Activated CD8-positive, alpha-beta T cell treated with anti-CD3 and anti-CD28 coated beads for 36 hours (primary cell): ENCODE measurements at regions not wholly inside any gene's neighbourhood (a gene's known extent, or its start where the extent isn't known, plus 50 kb on each side); places are given as distances from the start of the nearest gene placed in this dataset.

Experiments
- ATAC-seq: fragments of 200-7000 bp; cut with Tn5 transposase; one replicate; pipeline ENCODE4 v1.10.0; 2021; ENCODE audit warnings: mild to moderate bottlenecking, moderate library complexity
- CTCF ChIA-PET: fragments of 350-600 bp; sonication (Branson Sonifier 250); formaldehyde crosslinking; loops from one replicate; lab custom pipeline; 2021; ENCODE audit warnings: antibody characterized with exemption; lab: Charles Lee
- POLR2A ChIA-PET: fragments of 350-600 bp; sonication (Branson Sonifier 250); formaldehyde crosslinking; loops from one replicate; lab custom pipeline; 2021; ENCODE audit warnings: antibody characterized with exemption; lab: Charles Lee
- DNase-seq: peaks from one replicate; pipeline ENCODE4 v3.0.0-alpha.2; 2020
- H3K27ac Mint-ChIP-seq: one replicate; pipeline ENCODE4 v1.8.0; 2021; ENCODE audit warnings: mild to moderate bottlenecking, mixed read lengths
- H3K27me3 Mint-ChIP-seq: one replicate; pipeline ENCODE4 v1.8.0; 2021; ENCODE audit warnings: mixed read lengths
- H3K36me3 Mint-ChIP-seq: one replicate; pipeline ENCODE4 v1.8.0; 2021; ENCODE audit warnings: low read depth, mixed read lengths
- H3K4me1 Mint-ChIP-seq: one replicate; pipeline ENCODE4 v1.8.0; 2021; ENCODE audit warnings: low read depth, mixed read lengths
- H3K4me3 Mint-ChIP-seq: one replicate; pipeline ENCODE4 v1.8.0; 2021; ENCODE audit warnings: mild to moderate bottlenecking, moderate library complexity, mixed read lengths
- H3K9me3 Mint-ChIP-seq: one replicate; pipeline ENCODE4 v1.8.0; 2021; ENCODE audit warnings: mixed read lengths
- CTCF ChIP-seq: fragments of 200-600 bp; IDR thresholded peaks from one replicate; pipeline ENCODE4 v1.8.0; 2022; ENCODE audit warnings: antibody characterized with exemption, mild to moderate bottlenecking
- intact Hi-C: fragments of 100-400 bp; cut with micrococcal nuclease; formaldehyde crosslinking; loops from one replicate; pipeline ENCODE4 v1.10.0; 2022

GRCh38 chr13:88565566-88565965, 894.4 kb downstream of the SLITRK5 start:
- ChIA-PET CTCF (no interaction called here), POLR2A (no interaction called here)
- no peaks in the 10 kb centered on the region for H3K27me3 Mint-ChIP-seq
- H3K9me3 Mint-ChIP-seq = peaks cover 8% of the 10 kb centered on the region
- no peak overlapping the region for H3K27ac Mint-ChIP-seq
- H3K4me3 Mint-ChIP-seq = no peak overlapping the region
- ATAC-seq (no peak), DNase-seq (no peak)
- H3K4me1 Mint-ChIP-seq = no peaks in the 10 kb centered on the region
- H3K36me3 Mint-ChIP-seq = no peaks in the 10 kb centered on the region
- intact Hi-C loops = no loop called here
- no peak for TF ChIP-seq CTCF

- Mint-ChIP-seq H3K27me3 (no peaks in the 10 kb centered on the region), H3K9me3 (no peaks in the 10 kb centered on the region), H3K4me3 (no peak overlapping the region), H3K27ac (no peak overlapping the region), H3K4me1 (no peaks in the 10 kb centered on the region), H3K36me3 (no peaks in the 10 kb centered on the region)
- intact Hi-C loops = no loop called here
- ChIA-PET CTCF (no interaction called here), POLR2A (no interaction called here)
- no peak for ATAC-seq
- DNase-seq = no peak
- TF ChIP-seq CTCF = no peak
Observed at GRCh38 chr13:88585861-88586260, 914.7 kb downstream of the SLITRK5 start.

- H3K4me1 Mint-ChIP-seq = no peaks in the 10 kb centered on the region
Observed at GRCh38 chr13:88586263-88586662, 915.1 kb downstream of the SLITRK5 start.

GRCh38 chr13:88590574-88590973, 919.4 kb downstream of the SLITRK5 start:
- Mint-ChIP-seq H3K4me3 (no peak overlapping the region), H3K9me3 (peaks cover 5% of the 10 kb centered on the region), H3K4me1 (no peaks in the 10 kb centered on the region), H3K36me3 (no peaks in the 10 kb centered on the region), H3K27ac (no peak overlapping the region), H3K27me3 (no peaks in the 10 kb centered on the region)
- intact Hi-C loops = no loop called here
- DNase-seq = no peak
- POLR2A ChIA-PET = no interaction called here
- ATAC-seq = no peak
- TF ChIP-seq CTCF = no peak
- CTCF ChIA-PET = no interaction called here

More at GRCh38 chr13:88586263-88586662, 915.1 kb downstream of the SLITRK5 start:
- H3K27me3 Mint-ChIP-seq = no peaks in the 10 kb centered on the region
- no peak for TF ChIP-seq CTCF
- intact Hi-C loops = no loop called here
- CTCF ChIA-PET = no interaction called here
- no peak for ATAC-seq
- no peaks in the 10 kb centered on the region for H3K36me3 Mint-ChIP-seq
- no peaks in the 10 kb centered on the region for H3K9me3 Mint-ChIP-seq
- no peak overlapping the region for H3K27ac Mint-ChIP-seq
- POLR2A ChIA-PET = no interaction called here
- no peak overlapping the region for H3K4me3 Mint-ChIP-seq
- no peak for DNase-seq

- Mint-ChIP-seq H3K4me1 (no peaks in the 10 kb centered on the region), H3K4me3 (no peak overlapping the region), H3K27ac (no peak overlapping the region), H3K36me3 (no peaks in the 10 kb centered on the region), H3K9me3 (peaks cover 5% of the 10 kb centered on the region), H3K27me3 (no peaks in the 10 kb centered on the region)
- CTCF ChIA-PET = no interaction called here
- no peak for TF ChIP-seq CTCF
- intact Hi-C loops = no loop called here
- DNase-seq (no peak), ATAC-seq (no peak)
- POLR2A ChIA-PET = no interaction called here
Observed at GRCh38 chr13:88592105-88592504, 920.9 kb downstream of the SLITRK5 start.
